Neural cell (in vitro differentiated cells): ENCODE measurements at regions not wholly inside any gene's neighbourhood (a gene's known extent, or its start where the extent isn't known, plus 50 kb on each side); places are given as distances from the start of the nearest gene placed in this dataset.

ENCODE experiments used
- H2AFZ ChIP-seq: fragments of 200-600, 300-800 bp; sonication (generic), shearing (Covaris generic); 2 replicates; pipeline ENCODE4 v1.6.0; 2014; ENCODE audit warnings: low read depth, mild to moderate bottlenecking, antibody characterized with exemption, low read length, moderate library complexity
- H3F3A ChIP-seq: fragments of 200-600 bp; shearing (Covaris generic); 2 replicates; pipeline ENCODE4 v1.6.1; 2016; ENCODE audit warnings: mild to moderate bottlenecking, moderate library complexity, mixed read lengths, antibody characterized with exemption, low read length; ENCODE audit not compliant: insufficient read depth, poor library complexity, severe bottlenecking
- H3K27ac ChIP-seq: fragments of 200-600, 300-800 bp; sonication (generic), shearing (Covaris generic); 2 replicates; pipeline ENCODE4 v1.5.1; 2014; ENCODE audit warnings: mild to moderate bottlenecking, low read length, moderate library complexity
- H3K27me3 ChIP-seq: fragments of 300-800, 200-600 bp; sonication (generic), shearing (Covaris generic); 2 replicates; pipeline ENCODE4 v1.6.0; 2014; ENCODE audit warnings: mild to moderate bottlenecking, low read depth, low read length, moderate library complexity; ENCODE audit not compliant: insufficient read depth
- H3K36me3 ChIP-seq: fragments of 300-800, 200-600 bp; sonication (generic), shearing (Covaris generic); 2 replicates; pipeline ENCODE4 v1.5.1; 2014; ENCODE audit warnings: mild to moderate bottlenecking, antibody characterized with exemption, low read length, moderate library complexity; ENCODE audit not compliant: insufficient read depth
- H3K4me2 ChIP-seq: fragments of 300-800, 200-600 bp; sonication (generic), shearing (Covaris generic); 2 replicates; pipeline ENCODE4 v1.6.0; 2014; ENCODE audit warnings: mild to moderate bottlenecking, low read length
- H3K4me3 ChIP-seq: fragments of 300-800, 200-600 bp; sonication (generic), shearing (Covaris generic); 2 replicates; pipeline ENCODE4 v1.5.1; 2014; ENCODE audit warnings: mild to moderate bottlenecking, low read length, moderate library complexity
- H3K79me2 ChIP-seq: fragments of 200-600 bp; shearing (Covaris generic); replicated peaks from 2 replicates; pipeline ENCODE4 v1.6.0; 2014; ENCODE audit warnings: mild to moderate bottlenecking, low read length, moderate library complexity; ENCODE audit not compliant: insufficient read depth
- H3K9ac ChIP-seq: fragments of 300-800, 200-600 bp; sonication (generic), shearing (Covaris generic); 2 replicates; pipeline ENCODE4 v1.6.1; 2016; ENCODE audit warnings: mild to moderate bottlenecking, low read length, mixed read lengths
- H3K9me2 ChIP-seq: fragments of 200-600 bp; shearing (Covaris generic); 2 replicates; pipeline ENCODE4 v1.6.1; 2016; ENCODE audit warnings: mild to moderate bottlenecking, low read length, mixed read lengths; ENCODE audit not compliant: insufficient read depth
- H3K9me3 ChIP-seq: fragments of 200-600, 300-800 bp; sonication (generic), shearing (Covaris generic); 2 replicates; pipeline ENCODE4 v1.6.1; 2016; ENCODE audit warnings: mild to moderate bottlenecking, mixed run types, low read length, moderate library complexity, mixed read lengths
- H4K20me1 ChIP-seq: fragments of 200-600 bp; shearing (Covaris generic); 2 replicates; pipeline ENCODE4 v1.6.1; 2016; ENCODE audit warnings: mild to moderate bottlenecking, mixed run types; ENCODE audit not compliant: insufficient read depth
- EP300 ChIP-seq: fragments of 450-650 bp; conservative IDR thresholded peaks from 2 replicates; pipeline ENCODE4 v1.6.1; 2014; ENCODE audit warnings: antibody characterized with exemption, mild to moderate bottlenecking, moderate library complexity; ENCODE audit not compliant: poor library complexity, severe bottlenecking
- EZH2 ChIP-seq: fragments of 200-600, 300-800 bp; shearing (Covaris generic), sonication (generic); IDR thresholded peaks from 2 replicates; pipeline ENCODE4 v1.6.1; 2014; ENCODE audit warnings: antibody characterized with exemption, low read length, borderline replicate concordance, mild to moderate bottlenecking; ENCODE audit not compliant: insufficient read depth, poor library complexity, severe bottlenecking
- MXI1 ChIP-seq: fragments of 450-650 bp; conservative IDR thresholded peaks from 2 replicates; pipeline ENCODE4 v1.6.1; 2014; ENCODE audit warnings: antibody characterized with exemption, mild to moderate bottlenecking; ENCODE audit not compliant: poor library complexity, severe bottlenecking
- POLR2AphosphoS5 ChIP-seq: IDR thresholded peaks from 2 replicates; pipeline ENCODE4 v1.6.1; 2012
- RAD21 ChIP-seq: fragments of 450-650 bp; conservative IDR thresholded peaks from 2 replicates; pipeline ENCODE4 v1.6.1; 2014; ENCODE audit warnings: antibody characterized with exemption, mild to moderate bottlenecking, moderate library complexity
- SMC3 ChIP-seq: fragments of 450-650 bp; conservative IDR thresholded peaks from 2 replicates; pipeline ENCODE4 v1.6.1; 2014; ENCODE audit warnings: antibody characterized with exemption, mild to moderate bottlenecking, moderate library complexity; ENCODE audit not compliant: poor library complexity
- TAF1 ChIP-seq: IDR thresholded peaks from 2 replicates; pipeline ENCODE4 v1.6.1; 2012; ENCODE audit warnings: low read depth
- TF ChIP-seq, protein P1 (sequence below): IDR thresholded peaks from 2 replicates; pipeline ENCODE4 v1.6.1; 2012; ENCODE audit warnings: borderline replicate concordance
- TF ChIP-seq, protein P2 (sequence below): fragments of 450-650 bp; IDR thresholded peaks from 2 replicates; pipeline ENCODE4 v1.5.1; 2014; ENCODE audit warnings: antibody characterized with exemption, mild to moderate bottlenecking, moderate library complexity; ENCODE audit not compliant: poor library complexity, severe bottlenecking

DNA sequence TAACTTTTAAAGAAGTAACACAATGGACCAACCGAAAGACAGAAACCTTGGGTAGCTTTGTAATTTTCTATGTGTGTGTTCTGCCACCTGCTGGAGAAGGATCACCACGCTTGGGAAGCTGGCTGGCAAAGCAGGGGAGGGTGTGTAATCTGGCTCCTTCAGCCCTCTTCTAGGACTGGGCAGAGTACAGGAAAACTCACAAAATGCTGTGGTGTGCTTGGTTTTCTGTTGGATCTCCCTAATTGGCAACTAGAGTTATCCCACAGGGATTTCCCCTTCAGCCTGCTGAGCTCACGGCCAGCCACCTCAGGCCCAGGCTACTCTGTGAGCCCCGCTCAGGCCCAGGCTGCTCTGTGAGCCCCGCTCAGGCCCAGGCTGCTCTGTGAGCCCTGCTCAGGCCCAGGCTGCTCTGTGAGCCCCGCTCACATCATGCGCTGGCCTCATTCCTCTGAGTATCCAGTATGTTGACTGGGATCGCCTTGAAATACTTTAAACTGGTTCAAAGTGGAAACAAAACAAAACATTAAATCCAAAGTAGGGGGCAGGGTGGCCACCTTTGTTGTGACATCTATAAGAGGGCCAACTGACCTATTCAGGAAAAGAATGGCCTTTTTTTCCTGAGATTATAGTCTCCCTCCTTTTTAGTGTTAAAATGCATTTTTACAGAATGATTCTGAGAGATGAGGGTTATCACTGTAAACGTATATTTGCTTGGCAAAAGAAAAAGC, 52.0 kb upstream of the RNU6-8 start:
- no peaks in the 10 kb centered on the region for H4K20me1 ChIP-seq
- no peak overlapping the region for H2AFZ ChIP-seq
- H3K27ac ChIP-seq: no peak overlapping the region
- H3K4me3 ChIP-seq: no peak overlapping the region
- no peaks in the 10 kb centered on the region for H3K36me3 ChIP-seq
- no peaks in the 10 kb centered on the region for H3K9me3 ChIP-seq
- no peaks in the 10 kb centered on the region for H3K79me2 ChIP-seq
- H3K9ac ChIP-seq: no peak overlapping the region
- no peaks in the 10 kb centered on the region for H3F3A ChIP-seq
- no peaks in the 10 kb centered on the region for H3K27me3 ChIP-seq
- no peaks in the 10 kb centered on the region for H3K9me2 ChIP-seq
- no peak overlapping the region for H3K4me2 ChIP-seq
- TF ChIP-seq POLR2AphosphoS5 (no peak), TAF1 (no peak), EZH2 (no peak), MXI1 (no peak), EP300 (no peak), RAD21 (peak; percentile 85), SMC3 (peak; percentile 88)
- TF ChIP-seq, protein P1, sequence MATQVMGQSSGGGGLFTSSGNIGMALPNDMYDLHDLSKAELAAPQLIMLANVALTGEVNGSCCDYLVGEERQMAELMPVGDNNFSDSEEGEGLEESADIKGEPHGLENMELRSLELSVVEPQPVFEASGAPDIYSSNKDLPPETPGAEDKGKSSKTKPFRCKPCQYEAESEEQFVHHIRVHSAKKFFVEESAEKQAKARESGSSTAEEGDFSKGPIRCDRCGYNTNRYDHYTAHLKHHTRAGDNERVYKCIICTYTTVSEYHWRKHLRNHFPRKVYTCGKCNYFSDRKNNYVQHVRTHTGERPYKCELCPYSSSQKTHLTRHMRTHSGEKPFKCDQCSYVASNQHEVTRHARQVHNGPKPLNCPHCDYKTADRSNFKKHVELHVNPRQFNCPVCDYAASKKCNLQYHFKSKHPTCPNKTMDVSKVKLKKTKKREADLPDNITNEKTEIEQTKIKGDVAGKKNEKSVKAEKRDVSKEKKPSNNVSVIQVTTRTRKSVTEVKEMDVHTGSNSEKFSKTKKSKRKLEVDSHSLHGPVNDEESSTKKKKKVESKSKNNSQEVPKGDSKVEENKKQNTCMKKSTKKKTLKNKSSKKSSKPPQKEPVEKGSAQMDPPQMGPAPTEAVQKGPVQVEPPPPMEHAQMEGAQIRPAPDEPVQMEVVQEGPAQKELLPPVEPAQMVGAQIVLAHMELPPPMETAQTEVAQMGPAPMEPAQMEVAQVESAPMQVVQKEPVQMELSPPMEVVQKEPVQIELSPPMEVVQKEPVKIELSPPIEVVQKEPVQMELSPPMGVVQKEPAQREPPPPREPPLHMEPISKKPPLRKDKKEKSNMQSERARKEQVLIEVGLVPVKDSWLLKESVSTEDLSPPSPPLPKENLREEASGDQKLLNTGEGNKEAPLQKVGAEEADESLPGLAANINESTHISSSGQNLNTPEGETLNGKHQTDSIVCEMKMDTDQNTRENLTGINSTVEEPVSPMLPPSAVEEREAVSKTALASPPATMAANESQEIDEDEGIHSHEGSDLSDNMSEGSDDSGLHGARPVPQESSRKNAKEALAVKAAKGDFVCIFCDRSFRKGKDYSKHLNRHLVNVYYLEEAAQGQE: no peak
- TF ChIP-seq, protein P2, sequence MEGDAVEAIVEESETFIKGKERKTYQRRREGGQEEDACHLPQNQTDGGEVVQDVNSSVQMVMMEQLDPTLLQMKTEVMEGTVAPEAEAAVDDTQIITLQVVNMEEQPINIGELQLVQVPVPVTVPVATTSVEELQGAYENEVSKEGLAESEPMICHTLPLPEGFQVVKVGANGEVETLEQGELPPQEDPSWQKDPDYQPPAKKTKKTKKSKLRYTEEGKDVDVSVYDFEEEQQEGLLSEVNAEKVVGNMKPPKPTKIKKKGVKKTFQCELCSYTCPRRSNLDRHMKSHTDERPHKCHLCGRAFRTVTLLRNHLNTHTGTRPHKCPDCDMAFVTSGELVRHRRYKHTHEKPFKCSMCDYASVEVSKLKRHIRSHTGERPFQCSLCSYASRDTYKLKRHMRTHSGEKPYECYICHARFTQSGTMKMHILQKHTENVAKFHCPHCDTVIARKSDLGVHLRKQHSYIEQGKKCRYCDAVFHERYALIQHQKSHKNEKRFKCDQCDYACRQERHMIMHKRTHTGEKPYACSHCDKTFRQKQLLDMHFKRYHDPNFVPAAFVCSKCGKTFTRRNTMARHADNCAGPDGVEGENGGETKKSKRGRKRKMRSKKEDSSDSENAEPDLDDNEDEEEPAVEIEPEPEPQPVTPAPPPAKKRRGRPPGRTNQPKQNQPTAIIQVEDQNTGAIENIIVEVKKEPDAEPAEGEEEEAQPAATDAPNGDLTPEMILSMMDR: peak; percentile 83

DNA sequence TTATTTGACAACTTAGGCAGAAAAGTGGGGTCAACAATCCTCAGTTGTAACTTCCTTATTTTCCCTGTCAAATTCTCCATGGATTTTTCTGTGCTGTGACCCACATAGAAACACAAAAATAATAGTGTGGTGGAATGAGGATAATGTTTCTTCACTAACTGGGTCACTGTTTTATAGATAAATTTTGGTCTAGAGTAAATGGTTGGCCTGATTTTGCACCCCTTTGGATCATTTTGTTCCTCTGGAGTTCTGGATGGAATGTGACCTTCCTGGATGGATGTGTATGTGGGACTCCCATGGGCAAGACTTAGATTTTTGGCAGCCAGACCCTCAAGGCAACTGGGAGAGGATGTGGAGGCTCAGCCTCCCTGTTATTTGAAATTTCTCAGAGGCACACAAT, 52.7 kb upstream of the RNU6-8 start:
- no peak overlapping the region for H3K27ac ChIP-seq
- H3F3A ChIP-seq: no peaks in the 10 kb centered on the region
- TF ChIP-seq RAD21 (no peak), TAF1 (no peak), EZH2 (no peak), MXI1 (no peak), EP300 (no peak), SMC3 (no peak), POLR2AphosphoS5 (no peak)
- TF ChIP-seq, protein P2: no peak
- TF ChIP-seq, protein P1: no peak
- no peaks in the 10 kb centered on the region for H3K79me2 ChIP-seq
- no peak overlapping the region for H3K4me2 ChIP-seq
- no peaks in the 10 kb centered on the region for H3K36me3 ChIP-seq
- no peak overlapping the region for H2AFZ ChIP-seq
- H3K9me2 ChIP-seq: no peaks in the 10 kb centered on the region
- no peaks in the 10 kb centered on the region for H3K9me3 ChIP-seq
- no peak overlapping the region for H3K4me3 ChIP-seq
- no peaks in the 10 kb centered on the region for H4K20me1 ChIP-seq
- H3K9ac ChIP-seq: no peak overlapping the region
- H3K27me3 ChIP-seq: no peaks in the 10 kb centered on the region
